Nucleus accumbens (tissue), 56 donors: ENCODE measurements at regions not wholly inside any gene's neighbourhood (a gene's known extent, or its start where the extent isn't known, plus 50 kb on each side); places are given as distances from the start of the nearest gene placed in this dataset.
"Not testable (repeated sequence)": the region's sequence is repeated elsewhere in the genome, so short reads cannot be mapped to it uniquely, and the experiment has no call there.

Source experiments
- DNase-seq, 56 donors: peaks; one replicate each; lab custom pipeline; 2025; lab: John Stamatoyannopoulos, UW

DNA sequence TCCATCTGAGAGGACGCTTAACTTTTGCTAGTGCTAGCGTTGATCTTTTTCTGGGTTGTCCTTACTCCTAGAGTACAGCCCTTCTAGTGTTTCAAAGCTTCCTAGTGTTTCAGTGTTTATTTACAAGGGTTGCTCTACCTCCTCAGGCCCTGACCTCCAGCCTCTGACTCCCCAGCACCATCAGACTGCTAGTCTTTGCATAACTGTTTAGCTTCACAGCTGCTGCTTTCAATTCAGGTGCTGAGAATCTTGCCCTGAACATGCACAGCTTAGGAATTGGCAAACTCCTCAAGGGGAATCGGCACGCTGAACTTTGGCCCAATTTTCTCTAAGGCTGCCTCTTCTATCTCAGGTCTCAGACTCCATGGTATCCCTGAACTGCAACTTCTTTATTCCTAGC is 52.9 kb downstream of the OR52B4 start:
- not testable (repeated sequence) for DNase-seq

DNA sequence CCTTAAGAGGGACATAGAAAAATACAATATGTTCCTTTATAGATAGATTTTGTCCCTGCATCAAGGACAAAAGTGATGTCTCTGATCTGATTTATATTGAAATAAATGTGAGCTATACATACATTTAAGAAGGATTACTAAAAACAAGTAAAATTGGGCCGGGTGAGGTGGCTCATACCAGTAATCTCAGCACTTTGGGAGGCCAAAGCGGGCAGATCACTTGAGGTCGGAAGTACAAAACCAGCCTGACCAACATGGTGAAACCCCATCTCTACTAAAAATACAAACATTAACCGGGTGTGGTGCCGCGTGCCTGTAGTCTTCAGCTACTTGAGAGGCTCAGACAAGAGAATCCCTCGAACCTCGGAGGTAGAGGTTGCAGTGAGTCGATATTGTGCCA is 91.0 kb downstream of the OR52B4 start:
- not testable (repeated sequence) for DNase-seq

DNA sequence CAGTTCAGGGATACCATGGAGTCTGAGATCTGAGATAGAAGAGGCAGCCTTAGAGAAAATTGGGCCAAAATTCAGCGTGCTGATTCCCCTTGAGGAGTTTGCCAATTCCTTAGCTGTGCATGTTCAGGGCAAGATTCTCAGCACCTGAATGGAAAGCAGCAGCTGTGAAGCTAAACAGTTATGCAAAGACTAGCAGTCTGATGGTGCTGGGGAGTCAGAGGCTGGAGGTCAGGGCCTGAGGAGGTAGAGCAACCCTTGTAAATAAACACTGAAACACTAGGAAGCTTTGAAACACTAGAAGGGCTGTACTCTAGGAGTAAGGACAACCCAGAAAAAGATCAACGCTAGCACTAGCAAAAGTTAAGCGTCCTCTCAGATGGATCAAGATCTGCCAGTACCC is 117.1 kb downstream of the OR52B4 start:
- DNase-seq, result not testable (repeated sequence)

DNA sequence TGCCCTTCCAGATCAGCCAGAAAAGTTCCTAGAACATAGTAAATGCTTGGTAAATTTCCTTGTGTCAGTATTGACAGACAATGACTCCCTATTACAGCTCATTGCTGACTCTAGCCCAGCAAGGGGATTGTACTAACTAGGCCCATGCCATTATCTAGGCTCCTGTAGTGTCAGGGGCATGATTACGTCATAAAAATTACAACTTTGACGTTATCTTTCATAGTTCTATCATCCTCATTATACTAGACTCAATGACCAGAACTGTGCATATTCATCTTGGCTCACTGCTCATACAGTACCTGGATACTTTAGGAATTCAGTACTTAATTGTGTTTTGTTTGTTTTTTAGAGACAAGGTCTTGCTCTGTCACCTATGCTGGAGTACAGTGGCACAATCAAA is 118.7 kb downstream of the OR52B4 start:
- not testable (repeated sequence) for DNase-seq

DNA sequence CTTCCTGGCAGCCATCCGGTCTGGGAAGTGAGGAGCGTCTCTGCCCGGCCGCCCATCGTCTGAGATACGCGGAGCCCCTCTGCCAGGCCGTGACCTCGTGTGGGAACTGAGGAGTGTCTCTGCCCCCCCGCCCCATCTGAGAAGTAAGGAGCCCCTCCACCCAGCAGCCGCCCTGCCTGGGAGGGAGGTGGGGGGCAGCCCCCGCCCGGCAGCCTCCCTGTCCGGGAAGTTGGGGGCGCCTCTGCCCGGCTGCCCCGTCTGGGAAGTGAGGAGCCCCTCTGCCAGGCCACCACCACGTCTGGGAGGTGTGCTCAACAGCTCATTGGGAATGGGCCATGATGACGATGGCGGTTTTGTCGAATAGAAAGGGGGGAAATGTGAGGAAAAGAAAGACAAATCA is 130.4 kb downstream of the OR52B4 start:
- not testable (repeated sequence) for DNase-seq

DNA sequence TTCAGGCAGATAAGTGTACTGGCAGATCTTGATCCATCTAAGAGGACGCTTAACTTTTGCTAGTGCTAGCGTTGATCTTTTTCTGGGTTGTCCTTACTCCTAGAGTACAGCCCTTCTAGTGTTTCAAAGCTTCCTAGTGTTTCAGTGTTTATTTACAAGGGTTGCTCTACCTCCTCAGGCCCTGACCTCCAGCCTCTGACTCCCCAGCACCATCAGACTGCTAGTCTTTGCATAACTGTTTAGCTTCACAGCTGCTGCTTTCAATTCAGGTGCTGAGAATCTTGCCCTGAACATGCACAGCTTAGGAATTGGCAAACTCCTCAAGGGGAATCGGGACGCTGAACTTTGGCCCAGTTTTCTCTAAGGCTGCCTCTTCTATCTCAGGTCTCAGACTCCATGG is 124.3 kb downstream of the RRM1 start:
- DNase-seq, result not testable (repeated sequence)

DNA sequence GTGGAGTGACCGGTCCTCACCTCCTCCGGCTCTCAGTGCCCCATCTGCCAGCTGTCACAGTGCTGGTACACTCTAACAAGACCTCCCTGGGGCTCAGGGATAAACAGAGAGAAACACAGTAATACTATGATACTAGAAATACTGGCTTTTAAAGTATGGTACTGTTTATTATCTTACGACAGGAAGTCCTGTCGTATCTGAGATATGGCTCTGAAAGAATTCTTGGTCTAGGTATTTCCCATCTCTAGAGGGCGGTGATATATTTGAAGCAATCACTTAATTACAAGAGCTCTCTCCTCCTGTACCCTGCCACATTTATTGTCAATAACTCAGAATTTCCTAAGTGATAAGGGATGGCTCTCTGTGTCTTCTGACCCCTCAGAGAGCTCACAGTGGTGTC is 119.1 kb downstream of the RRM1 start:
- DNase-seq, result no peak

DNA sequence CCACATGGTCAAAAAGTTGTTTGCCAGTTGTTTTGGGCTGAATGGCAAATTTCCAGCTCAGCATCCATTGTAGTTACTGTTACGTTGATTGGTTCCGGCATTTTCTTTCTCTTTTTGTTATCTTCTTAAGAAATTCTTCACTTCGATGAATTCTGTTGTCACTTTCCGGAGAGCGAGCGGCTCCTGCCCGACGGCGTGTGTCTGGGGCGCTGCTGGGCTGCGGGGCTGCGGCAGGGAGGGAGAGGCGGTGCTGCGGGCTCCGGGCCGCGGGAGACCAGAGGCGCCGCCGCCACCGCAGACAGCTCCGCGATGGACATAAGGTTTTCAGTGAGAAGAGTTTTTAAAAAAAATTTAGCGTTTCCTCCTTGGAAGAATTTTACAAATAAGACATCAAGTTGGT is 117.4 kb downstream of the RRM1 start:
- DNase-seq, result no peak

DNA sequence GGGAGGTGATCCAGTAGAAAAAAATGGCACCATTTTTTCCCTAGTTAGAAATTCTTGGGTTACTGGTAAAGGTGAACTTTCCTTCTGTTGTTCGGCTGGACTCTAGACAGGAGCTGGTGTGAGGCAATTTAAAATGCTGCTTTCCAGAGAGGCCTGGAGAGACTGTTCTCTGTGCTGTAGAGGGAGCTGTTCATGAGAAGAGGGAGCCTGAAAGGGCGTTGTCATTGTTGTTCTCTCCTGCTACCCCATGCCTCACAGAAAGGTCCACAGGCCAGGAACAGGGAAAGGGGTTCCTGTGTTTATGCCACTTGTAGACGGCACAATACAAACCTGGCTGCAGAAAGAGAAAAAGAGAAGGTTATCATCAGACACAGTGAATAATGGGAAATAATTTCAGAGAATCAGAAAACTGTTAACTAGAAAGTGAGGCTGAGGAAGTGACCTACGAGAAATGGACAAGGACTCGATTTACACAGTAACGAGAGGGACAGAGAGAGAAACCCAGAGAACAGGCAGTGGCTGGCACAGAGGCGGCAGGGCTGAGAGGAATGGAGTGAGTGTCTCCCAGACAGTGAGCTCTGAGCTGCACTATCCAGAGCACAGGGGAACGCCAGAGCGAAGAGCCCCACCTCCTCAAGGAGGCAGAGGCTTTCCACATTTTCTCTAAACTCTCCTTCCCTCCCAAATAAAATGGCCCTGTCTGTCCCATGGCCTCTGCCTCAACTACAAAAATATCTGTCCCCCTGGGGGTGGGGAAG is 109.2 kb downstream of the RRM1 start:
- no peak for DNase-seq

DNA sequence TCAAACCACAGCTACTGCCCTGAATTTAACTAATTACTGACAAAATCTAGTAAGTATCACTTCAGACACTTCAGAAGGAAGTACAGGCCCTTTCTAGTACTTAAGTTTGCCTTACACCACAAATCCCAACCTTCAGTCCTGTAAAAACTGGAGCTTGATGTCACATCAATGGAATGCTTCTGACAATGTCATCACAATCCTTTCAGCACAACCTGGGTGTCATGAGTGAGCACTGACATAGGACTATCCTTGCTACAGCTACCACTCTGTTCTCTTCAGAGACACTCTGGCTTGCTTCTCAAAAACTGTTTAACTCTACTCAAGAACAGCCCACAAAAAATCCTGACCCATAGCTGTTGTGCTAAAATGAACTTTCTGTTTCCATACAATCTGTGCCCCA is 108.2 kb downstream of the RRM1 start:
- DNase-seq, result no peak

DNA sequence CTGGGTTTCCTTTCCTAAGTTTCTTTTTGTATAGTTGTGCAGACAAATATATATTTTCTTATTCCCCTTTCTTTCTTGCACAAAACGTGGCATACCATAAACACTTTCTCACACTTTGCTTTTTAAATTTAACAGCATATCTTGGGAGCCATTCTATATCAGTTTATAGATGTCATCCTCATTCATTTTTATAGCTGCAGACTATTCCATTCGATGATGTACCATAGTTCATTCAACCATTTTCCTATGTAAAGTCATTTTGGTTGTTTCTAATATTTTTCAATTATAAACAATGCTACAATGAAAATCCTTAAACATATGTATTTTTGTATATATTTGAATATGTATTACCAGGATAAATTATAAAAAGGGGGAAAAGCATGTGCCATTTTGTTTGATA is 102.5 kb downstream of the RRM1 start:
- DNase-seq, result no peak

DNA sequence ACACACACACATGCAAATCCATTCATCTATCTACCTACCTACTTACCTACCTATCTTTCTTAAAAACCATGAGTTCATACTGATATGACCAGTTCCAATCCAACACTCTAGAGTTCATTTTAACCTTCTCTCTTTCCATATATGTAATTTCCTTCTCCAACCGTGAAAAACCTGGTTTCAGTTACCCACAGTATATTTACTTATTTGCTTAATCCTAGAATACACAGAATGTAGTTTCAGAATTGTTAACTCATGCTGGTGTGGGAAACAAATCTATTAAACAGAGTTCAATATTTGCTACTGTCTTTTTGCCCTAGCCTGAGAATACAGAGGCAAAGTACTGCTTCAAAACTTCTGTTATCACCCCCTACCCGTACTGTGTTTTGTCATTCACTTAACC is 101.3 kb downstream of the RRM1 start:
- no peak for DNase-seq

DNA sequence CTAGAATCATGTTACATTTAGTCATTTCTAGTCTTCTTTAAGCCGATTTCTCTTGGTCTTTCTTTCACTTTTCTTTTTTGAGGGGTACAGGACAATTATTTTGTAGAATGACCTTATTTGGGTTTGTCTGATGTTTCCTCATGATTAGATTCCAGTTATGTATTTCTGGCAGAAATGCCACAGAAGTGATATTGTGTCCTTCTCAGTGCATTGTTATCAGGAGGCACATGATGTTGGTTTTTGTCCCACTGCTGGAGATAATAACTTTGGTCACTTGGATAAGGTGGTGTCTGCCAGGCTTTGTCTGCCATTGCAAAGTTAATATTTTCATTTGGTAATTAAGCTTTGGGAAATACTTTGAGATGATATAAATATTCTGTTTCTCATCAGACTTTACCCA is 100.3 kb downstream of the RRM1 start:
- no peak for DNase-seq

DNA sequence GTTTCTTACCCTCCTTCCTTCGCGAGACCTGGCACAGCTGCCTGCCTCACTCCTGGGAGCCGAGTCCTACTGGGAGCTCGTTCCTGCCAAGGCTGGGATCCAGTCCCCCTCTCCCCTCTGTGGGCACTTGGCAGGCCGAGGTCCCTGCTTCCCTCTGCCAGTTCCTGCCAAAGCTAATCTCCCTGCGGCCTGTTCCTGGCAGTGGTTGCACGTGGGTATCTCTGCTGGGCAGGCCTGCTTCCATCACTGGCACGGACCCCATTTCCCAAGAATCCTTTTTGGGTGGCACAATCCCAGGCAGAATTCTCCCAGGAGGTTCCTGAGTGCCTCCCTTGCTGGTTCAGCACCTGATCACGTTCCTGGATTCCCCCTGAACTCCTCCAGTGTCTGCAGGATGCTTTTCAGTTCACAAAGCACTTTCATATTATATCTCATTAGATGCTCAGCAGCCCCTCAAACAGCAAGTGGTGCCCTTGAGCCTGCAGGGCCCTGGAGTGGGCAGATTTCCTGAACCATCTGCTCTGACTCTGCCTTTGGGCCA is 96.5 kb downstream of the RRM1 start:
- DNase-seq, result peak in 27 of 56 donors; percentile 11 to 60 (median 31)

DNA sequence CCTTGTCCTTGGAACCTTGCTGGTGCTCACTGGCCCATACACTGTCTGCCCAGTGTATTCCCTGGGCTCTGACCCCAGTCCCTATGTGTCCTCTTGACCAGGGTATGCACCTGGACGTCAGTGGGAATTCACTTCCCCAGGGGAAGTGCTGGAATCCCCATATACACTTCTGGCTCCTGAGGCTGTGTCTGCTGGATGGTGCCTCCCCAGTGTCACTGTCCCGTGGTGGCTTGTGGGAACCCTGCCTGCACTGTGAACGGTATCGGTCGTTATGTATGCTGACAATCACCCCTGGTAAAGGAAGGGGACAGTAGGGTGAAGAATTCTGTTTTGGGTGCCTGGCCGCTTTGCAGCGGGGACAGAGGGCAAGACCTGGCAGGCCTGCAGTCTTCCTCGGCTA is 95.9 kb downstream of the RRM1 start:
- DNase-seq, result no peak

DNA sequence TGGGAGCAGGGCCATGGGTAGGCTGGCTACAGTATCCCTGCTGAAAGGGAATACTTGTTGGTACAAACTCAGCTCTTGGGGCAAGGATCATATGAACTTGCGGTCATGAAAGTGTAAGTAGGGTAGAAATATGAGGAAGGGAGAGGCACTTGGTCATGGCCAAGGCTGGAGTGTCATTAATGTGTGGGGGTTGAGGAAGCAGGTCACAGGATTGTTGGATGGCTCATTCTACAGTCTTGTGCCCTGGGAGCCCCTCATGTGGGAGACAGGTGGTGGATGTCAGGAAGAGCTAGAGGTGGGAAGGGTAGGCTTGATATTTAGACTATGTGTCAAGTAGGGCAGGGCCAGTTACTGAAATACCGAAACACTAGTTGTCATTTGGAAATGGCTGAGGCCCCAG is 95.5 kb downstream of the RRM1 start:
- no peak for DNase-seq
